ENCODE measurements at regions not wholly inside any gene's neighbourhood (a gene's known extent, or its start where the extent isn't known, plus 50 kb on each side); places are given as distances from the start of the nearest gene placed in this dataset.

- TF ChIP-seq CTCF (IDR thresholded peaks at IDR 0.05; ENCODE audit: low read depth, low read length, missing control alignments) = no peak
- H3K27me3 ChIP-seq (replicated peaks) = peaks cover 7% of the 10 kb centered on the region
- H3K27ac ChIP-seq = no peak overlapping the region
- in situ Hi-C loops (cut with HindIII; ENCODE audit: low pct_ligation_motif_present, low sequenced_read_pairs) = no loop called here
- DNase-seq = no peak
- H3K36me3 ChIP-seq (replicated peaks) = no peaks in the 10 kb centered on the region
- H3K4me3 ChIP-seq (ENCODE audit: low read depth, low read length) = no peak overlapping the region
Observed at GRCh38 chr16:22673421-22673831, 140.5 kb upstream of the HS3ST2 start.

GRCh38 chr16:22674832-22675191 is 139.2 kb upstream of the HS3ST2 start:
- in situ Hi-C loops (cut with HindIII; ENCODE audit: low pct_ligation_motif_present, low sequenced_read_pairs) = no loop called here
- no peak overlapping the region for H3K27ac ChIP-seq
- no peak for DNase-seq
- H3K27me3 ChIP-seq (replicated peaks) = peaks cover 8% of the 10 kb centered on the region
- no peaks in the 10 kb centered on the region for H3K36me3 ChIP-seq (replicated peaks)
- no peak overlapping the region for H3K4me3 ChIP-seq (ENCODE audit: low read depth, low read length)
- no peak for TF ChIP-seq CTCF (IDR thresholded peaks at IDR 0.05; ENCODE audit: low read depth, low read length, missing control alignments)

- in situ Hi-C loops (cut with HindIII; ENCODE audit: low pct_ligation_motif_present, low sequenced_read_pairs) = no loop called here
- DNase-seq = no peak
- peaks cover 10% of the 10 kb centered on the region for H3K27me3 ChIP-seq (replicated peaks)
Observed at GRCh38 chr16:22675745-22676540, 138.0 kb upstream of the HS3ST2 start.

GRCh38 chr16:22677024-22677830 is 136.7 kb upstream of the HS3ST2 start:
- TF ChIP-seq CTCF (IDR thresholded peaks at IDR 0.05; ENCODE audit: low read depth, low read length, missing control alignments) = no peak
- in situ Hi-C loops (cut with HindIII; ENCODE audit: low pct_ligation_motif_present, low sequenced_read_pairs) = no loop called here
- Histone ChIP-seq H3K27ac (no peak overlapping the region), H3K27me3 (replicated peaks) (peaks cover 10% of the 10 kb centered on the region), H3K4me3 (ENCODE audit: low read depth, low read length) (no peak overlapping the region), H3K36me3 (replicated peaks) (no peaks in the 10 kb centered on the region)
- no peak for DNase-seq

More at GRCh38 chr16:22675745-22676540, 138.0 kb upstream of the HS3ST2 start:
- Histone ChIP-seq H3K4me3 (ENCODE audit: low read depth, low read length) (no peak overlapping the region), H3K36me3 (replicated peaks) (no peaks in the 10 kb centered on the region), H3K27ac (no peak overlapping the region)
- no peak for TF ChIP-seq CTCF (IDR thresholded peaks at IDR 0.05; ENCODE audit: low read depth, low read length, missing control alignments)

GRCh38 chr16:22678311-22678710 is 135.7 kb upstream of the HS3ST2 start:
- Histone ChIP-seq H3K4me3 (ENCODE audit: low read depth, low read length) (no peak overlapping the region), H3K36me3 (replicated peaks) (no peaks in the 10 kb centered on the region), H3K27ac (no peak overlapping the region), H3K27me3 (replicated peaks) (peaks cover 10% of the 10 kb centered on the region)
- in situ Hi-C loops (cut with HindIII; ENCODE audit: low pct_ligation_motif_present, low sequenced_read_pairs) = no loop called here
- TF ChIP-seq CTCF (IDR thresholded peaks at IDR 0.05; ENCODE audit: low read depth, low read length, missing control alignments) = no peak
- DNase-seq = no peak
